ENCODE measurements at regions not wholly inside any gene's neighbourhood (a gene's known extent, or its start where the extent isn't known, plus 50 kb on each side); places are given as distances from the start of the nearest gene placed in this dataset.

DNA sequence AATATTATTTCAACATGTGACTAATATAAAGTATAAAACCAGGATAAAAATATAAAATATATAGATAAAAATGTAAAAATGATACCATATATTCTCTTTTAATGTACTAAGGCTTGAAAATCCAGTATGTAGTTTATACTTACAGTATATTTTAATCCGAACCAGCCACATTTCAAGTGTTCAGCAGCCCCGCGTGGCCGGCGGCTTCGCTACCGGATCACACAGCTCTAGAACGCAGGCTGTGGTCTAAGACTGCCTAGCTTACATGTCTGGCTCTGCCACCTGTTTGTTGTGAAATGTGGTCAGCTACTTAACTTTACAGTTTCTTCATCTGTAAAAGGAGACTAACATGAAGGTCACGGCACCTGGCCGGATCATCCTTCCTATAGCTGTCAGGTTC is 189.7 kb upstream of the TBX3 start:
- POLR2A ChIA-PET: no interaction called here
- CTCF ChIA-PET: no interaction called here
- DNase-seq (ENCODE audit: low read depth, low spot score) (no peak), ATAC-seq (no peak)
- intact Hi-C loops (cut with micrococcal nuclease): no loop called here
- H2AFZ ChIP-seq (ENCODE audit: low read depth, low read length, poor library complexity, severe bottlenecking): no peak overlapping the region
- no peaks in the 10 kb centered on the region for H3K9me3 ChIP-seq (ENCODE audit: control insufficient read depth in 1 of 2, insufficient read depth in 1 of 2, low read depth in 1 of 2, low read length in 2 of 2)
- H3K9ac ChIP-seq (ENCODE audit: low read length): no peak overlapping the region
- no peaks in the 10 kb centered on the region for H3K9me2 ChIP-seq (ENCODE audit: insufficient read depth)
- H3K36me3 ChIP-seq (ENCODE audit: control insufficient read depth in 1 of 2, insufficient read depth in 2 of 2, low read length in 2 of 2): no peaks in the 10 kb centered on the region
- H3K27ac ChIP-seq (ENCODE audit: low read depth, low read length): no peak overlapping the region
- RAD21 ChIA-PET (ENCODE audit: low non-redundant PET in 1 of 2, low total read pairs in 2 of 2, uncharacterized antibody in 2 of 2, unreplicated experiment in 2 of 2): no interaction called here
- H3K79me2 ChIP-seq (ENCODE audit: insufficient read depth, low read length): no peaks in the 10 kb centered on the region
- H3K4me1 ChIP-seq (ENCODE audit: control insufficient read depth in 1 of 2, insufficient read depth in 2 of 2, low read length in 2 of 2): no peaks in the 10 kb centered on the region
- no peaks in the 10 kb centered on the region for H3K27me3 ChIP-seq (ENCODE audit: insufficient read depth, low read length)
- H4K20me1 ChIP-seq (ENCODE audit: insufficient read depth): no peaks in the 10 kb centered on the region
- TF ChIP-seq, protein P1, sequence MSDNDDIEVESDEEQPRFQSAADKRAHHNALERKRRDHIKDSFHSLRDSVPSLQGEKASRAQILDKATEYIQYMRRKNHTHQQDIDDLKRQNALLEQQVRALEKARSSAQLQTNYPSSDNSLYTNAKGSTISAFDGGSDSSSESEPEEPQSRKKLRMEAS (IDR thresholded peaks at IDR 0.05): no peak
- TF ChIP-seq, protein P2, sequence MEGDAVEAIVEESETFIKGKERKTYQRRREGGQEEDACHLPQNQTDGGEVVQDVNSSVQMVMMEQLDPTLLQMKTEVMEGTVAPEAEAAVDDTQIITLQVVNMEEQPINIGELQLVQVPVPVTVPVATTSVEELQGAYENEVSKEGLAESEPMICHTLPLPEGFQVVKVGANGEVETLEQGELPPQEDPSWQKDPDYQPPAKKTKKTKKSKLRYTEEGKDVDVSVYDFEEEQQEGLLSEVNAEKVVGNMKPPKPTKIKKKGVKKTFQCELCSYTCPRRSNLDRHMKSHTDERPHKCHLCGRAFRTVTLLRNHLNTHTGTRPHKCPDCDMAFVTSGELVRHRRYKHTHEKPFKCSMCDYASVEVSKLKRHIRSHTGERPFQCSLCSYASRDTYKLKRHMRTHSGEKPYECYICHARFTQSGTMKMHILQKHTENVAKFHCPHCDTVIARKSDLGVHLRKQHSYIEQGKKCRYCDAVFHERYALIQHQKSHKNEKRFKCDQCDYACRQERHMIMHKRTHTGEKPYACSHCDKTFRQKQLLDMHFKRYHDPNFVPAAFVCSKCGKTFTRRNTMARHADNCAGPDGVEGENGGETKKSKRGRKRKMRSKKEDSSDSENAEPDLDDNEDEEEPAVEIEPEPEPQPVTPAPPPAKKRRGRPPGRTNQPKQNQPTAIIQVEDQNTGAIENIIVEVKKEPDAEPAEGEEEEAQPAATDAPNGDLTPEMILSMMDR (IDR thresholded peaks at IDR 0.05 in 2 of 3, conservative IDR thresholded peaks at IDR 0.05 in 1 of 3; ENCODE audit: borderline replicate concordance in 1 of 3, insufficient read depth in 1 of 3, low read depth in 2 of 3, low read length in 2 of 3): no peak
- no peak for TF ChIP-seq ELF1 (IDR thresholded peaks at IDR 0.05; ENCODE audit: borderline replicate concordance, low read depth)
- TF ChIP-seq TCF7L2 (IDR thresholded peaks at IDR 0.05; ENCODE audit: borderline replicate concordance, extremely low read depth, insufficient read depth, insufficient read length): no peak
- TF ChIP-seq EGR1 (IDR thresholded peaks at IDR 0.05; ENCODE audit: low read depth): no peak
- no peak for TF ChIP-seq FOSL1 (IDR thresholded peaks at IDR 0.05; ENCODE audit: low read depth)
- TF ChIP-seq EZH2 (IDR thresholded peaks at IDR 0.05): no peak
- no peak for TF ChIP-seq SIN3A (IDR thresholded peaks at IDR 0.05; ENCODE audit: low read depth)
- no peak for TF ChIP-seq EZH2phosphoT487 (IDR thresholded peaks at IDR 0.05; ENCODE audit: borderline replicate concordance)
- no peak for TF ChIP-seq YY1 (IDR thresholded peaks at IDR 0.05; ENCODE audit: extremely low read depth, insufficient replicate concordance, low read depth, low read length)
- TF ChIP-seq SRF (IDR thresholded peaks at IDR 0.05; ENCODE audit: low read depth): no peak
- TF ChIP-seq, protein P3, sequence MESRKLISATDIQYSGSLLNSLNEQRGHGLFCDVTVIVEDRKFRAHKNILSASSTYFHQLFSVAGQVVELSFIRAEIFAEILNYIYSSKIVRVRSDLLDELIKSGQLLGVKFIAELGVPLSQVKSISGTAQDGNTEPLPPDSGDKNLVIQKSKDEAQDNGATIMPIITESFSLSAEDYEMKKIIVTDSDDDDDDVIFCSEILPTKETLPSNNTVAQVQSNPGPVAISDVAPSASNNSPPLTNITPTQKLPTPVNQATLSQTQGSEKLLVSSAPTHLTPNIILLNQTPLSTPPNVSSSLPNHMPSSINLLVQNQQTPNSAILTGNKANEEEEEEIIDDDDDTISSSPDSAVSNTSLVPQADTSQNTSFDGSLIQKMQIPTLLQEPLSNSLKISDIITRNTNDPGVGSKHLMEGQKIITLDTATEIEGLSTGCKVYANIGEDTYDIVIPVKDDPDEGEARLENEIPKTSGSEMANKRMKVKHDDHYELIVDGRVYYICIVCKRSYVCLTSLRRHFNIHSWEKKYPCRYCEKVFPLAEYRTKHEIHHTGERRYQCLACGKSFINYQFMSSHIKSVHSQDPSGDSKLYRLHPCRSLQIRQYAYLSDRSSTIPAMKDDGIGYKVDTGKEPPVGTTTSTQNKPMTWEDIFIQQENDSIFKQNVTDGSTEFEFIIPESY (IDR thresholded peaks at IDR 0.05; ENCODE audit: extremely low read depth, insufficient replicate concordance, low read length): no peak
- TF ChIP-seq POLR2A (IDR thresholded peaks at IDR 0.05; ENCODE audit: borderline replicate concordance, extremely low read depth, insufficient read depth, insufficient read length): no peak
- TF ChIP-seq CBX3 (IDR thresholded peaks at IDR 0.05; ENCODE audit: low read depth): no peak
- TF ChIP-seq CEBPB (IDR thresholded peaks at IDR 0.05; ENCODE audit: low read depth): no peak
- TF ChIP-seq, protein P4, sequence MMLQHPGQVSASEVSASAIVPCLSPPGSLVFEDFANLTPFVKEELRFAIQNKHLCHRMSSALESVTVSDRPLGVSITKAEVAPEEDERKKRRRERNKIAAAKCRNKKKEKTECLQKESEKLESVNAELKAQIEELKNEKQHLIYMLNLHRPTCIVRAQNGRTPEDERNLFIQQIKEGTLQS (IDR thresholded peaks at IDR 0.05): no peak
- H3K4me3 ChIP-seq (replicated peaks in 1 of 2; ENCODE audit: low read depth in 1 of 2, low read length in 2 of 2): no peak overlapping the region
- BruUV-seq (replicated peaks): no TSS peak
- no peak overlapping the region for H3K4me2 ChIP-seq (ENCODE audit: low read length)

Measured in HCT116 (cell line).